Limb (tissue), 2 donors: ENCODE measurements at regions not wholly inside any gene's neighbourhood (a gene's known extent, or its start where the extent isn't known, plus 50 kb on each side); places are given as distances from the start of the nearest gene placed in this dataset.

ENCODE experiments used
- DNase-seq, 2 donors: peaks; one replicate each; pipeline ENCODE4 v3.0.0-alpha.2; 2016; ENCODE audit errors: extremely low spot score in 2 of 2

GRCh38 chr22:34973016-34973415 is 92.9 kb upstream of the ISX start:
- DNase-seq: no peak

DNA sequence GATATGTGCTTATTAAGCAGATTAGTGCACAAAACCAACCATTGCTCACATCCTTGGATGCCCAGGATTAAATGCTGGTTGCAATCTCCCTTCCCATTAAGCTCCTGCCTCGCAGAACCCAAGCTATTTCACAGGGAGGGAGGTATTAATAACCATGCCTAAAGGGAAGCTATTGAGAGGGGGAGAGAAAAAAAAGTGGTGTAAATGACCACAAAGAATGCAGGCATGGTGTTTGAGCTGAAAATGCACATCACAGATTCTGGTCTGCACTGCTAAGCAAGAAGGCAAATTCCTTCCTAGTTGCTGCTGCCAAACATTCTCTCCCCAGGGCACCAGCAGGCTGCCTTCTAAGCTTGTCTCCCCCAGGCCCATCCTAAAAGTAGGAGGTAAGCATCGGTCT is 92.0 kb upstream of the ISX start:
- DNase-seq: peak in 1 of 2 donors; percentile 35

DNA sequence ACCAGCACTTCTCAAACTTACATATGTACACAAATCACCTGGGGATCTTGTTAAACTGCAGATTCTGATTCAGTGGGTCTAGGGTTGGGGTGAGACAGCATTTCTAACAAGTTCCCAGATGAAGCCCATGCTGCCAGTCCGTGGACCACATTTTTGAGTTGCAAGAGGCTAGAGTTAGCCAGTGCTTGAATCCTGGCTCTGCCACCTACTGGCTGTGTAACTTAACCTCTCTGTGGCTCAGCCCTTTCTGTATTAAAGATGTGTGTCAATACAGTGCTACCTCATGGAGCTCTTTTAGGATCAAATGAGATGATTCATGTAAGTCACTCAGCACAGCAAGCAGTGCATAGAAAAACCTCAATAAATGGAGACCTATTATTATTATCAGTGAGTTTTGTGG is 90.2 kb upstream of the ISX start:
- DNase-seq: no peak

- DNase-seq: no peak
Observed at GRCh38 chr22:34976474-34976873, 89.5 kb upstream of the ISX start.

DNA sequence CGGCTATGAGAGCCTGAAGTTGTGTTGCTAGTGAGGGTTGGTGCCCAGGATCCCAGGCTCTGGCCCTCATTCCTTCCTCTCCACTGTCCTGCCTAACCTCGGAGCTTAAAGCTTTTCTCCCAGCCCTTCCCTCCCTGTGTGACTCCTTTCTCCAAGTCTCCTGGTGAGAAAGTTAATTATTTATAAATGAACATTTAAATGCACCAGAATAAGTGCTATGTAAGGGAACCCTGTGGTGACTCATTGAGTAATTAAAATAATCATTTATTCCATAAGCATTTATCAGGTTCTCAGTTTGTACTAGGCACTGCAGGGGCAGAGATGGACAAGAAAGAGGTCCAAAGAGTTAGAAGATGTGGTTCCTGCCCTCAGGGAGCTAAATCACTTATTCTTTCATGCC is 89.1 kb upstream of the ISX start:
- no peak for DNase-seq

- DNase-seq: no peak
Observed at GRCh38 chr22:34986523-34986922, 79.4 kb upstream of the ISX start.

DNA sequence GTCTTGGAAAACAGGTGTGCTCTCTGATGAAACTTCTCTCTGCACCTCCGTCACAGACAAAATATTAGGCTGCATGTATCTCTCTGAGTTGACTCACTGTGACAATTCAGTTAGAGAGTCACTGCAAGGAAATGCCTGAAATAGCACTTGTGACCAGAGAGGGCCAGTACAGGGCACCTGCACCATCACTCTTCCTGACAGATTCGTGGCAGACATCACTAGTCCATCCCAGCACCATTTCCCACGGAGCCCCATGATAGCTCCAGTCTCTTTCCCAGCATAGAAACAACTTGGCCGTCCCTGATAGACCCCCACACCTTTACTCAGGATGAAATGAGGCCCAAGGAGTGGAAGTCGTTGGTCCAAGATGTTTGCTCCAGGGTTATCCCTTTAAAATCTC is 73.3 kb upstream of the ISX start:
- DNase-seq: no peak

GRCh38 chr22:34993548-34993947 is 72.4 kb upstream of the ISX start:
- no peak for DNase-seq

- DNase-seq: no peak
Observed at GRCh38 chr22:34997633-34998299, 68.2 kb upstream of the ISX start.

- no peak for DNase-seq
Observed at GRCh38 chr22:34998921-34999320, 67.0 kb upstream of the ISX start.

- no peak for DNase-seq
Observed at GRCh38 chr22:35008213-35008612, 57.7 kb upstream of the ISX start.

DNA sequence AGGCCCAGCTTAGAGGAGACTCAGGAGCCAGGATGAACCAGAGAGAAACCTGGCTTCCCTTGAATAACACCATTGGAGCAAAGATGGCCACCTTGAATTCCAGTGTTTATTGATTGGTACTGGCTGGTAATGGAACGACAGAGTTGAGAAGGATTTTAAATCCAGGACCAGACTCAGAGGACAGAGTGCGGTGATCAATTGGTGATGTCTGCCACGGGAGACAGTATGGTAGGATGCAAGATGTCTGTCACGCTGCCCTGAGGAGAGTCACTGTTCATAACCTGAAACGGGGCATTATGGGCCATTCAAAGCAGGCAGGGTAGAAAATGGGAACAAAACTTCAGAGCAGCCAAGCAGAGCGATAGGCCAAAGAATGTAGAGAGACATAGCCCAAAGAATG is 55.4 kb upstream of the ISX start:
- no peak for DNase-seq

- DNase-seq: no peak
Observed at GRCh38 chr22:35014812-35015211, 51.1 kb upstream of the ISX start.
